ENCODE measurements at regions not wholly inside any gene's neighbourhood (a gene's known extent, or its start where the extent isn't known, plus 50 kb on each side); places are given as distances from the start of the nearest gene placed in this dataset.

GRCh38 chr4:28488021-28488420 lies 1627.4 kb downstream of the STIM2 start:
- TF ChIP-seq FOXK2 (IDR thresholded peaks at IDR 0.05) (no peak), FOXM1 (IDR thresholded peaks at IDR 0.05; ENCODE audit: borderline replicate concordance) (no peak), CTBP1 (IDR thresholded peaks at IDR 0.05; ENCODE audit: borderline replicate concordance) (no peak), TARDBP (IDR thresholded peaks at IDR 0.05) (no peak), ELF4 (IDR thresholded peaks at IDR 0.05) (no peak), SUZ12 (IDR thresholded peaks at IDR 0.05) (no peak), HDGF (IDR thresholded peaks at IDR 0.05; ENCODE audit: borderline replicate concordance) (no peak), SP1 (IDR thresholded peaks at IDR 0.05) (no peak)

Measured in HEK293T (cell line).